Medulla oblongata (tissue), 1 donor: ENCODE measurements at regions not wholly inside any gene's neighbourhood (a gene's known extent, or its start where the extent isn't known, plus 50 kb on each side); places are given as distances from the start of the nearest gene placed in this dataset.

Experiments
- DNase-seq: peaks from one replicate; pipeline ENCODE4 v3.0.0-alpha.2; 2015; ENCODE audit errors: extremely low spot score

GRCh38 chr20:7080472-7080871 lies 313.0 kb downstream of the BMP2 start:
- DNase-seq, result no peak

- no peak for DNase-seq
Observed at GRCh38 chr20:7085467-7085866, 318.0 kb downstream of the BMP2 start.

GRCh38 chr20:7087803-7088202 lies 320.3 kb downstream of the BMP2 start:
- no peak for DNase-seq

GRCh38 chr20:7090001-7090400 lies 322.5 kb downstream of the BMP2 start:
- no peak for DNase-seq

GRCh38 chr20:7090811-7091210 lies 323.3 kb downstream of the BMP2 start:
- DNase-seq, result no peak

DNA sequence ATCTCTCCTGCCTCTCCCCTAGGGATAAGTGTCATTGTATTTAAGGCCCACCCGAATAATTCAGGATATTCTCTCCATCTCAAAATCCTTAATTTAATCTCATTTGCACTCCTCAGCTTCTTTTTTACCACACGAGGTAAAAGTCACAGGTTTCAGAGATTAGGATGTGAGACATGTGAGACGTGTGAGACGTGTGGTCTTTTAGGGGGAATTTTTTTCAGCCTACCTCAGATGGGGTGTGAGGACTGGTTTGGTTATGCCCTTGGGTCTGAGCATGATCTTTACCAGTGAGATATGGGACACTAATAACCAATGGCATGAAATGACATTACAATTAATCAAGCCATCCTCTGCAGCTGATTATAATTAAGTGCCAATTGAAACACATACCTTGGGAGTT lies 324.2 kb downstream of the BMP2 start:
- no peak for DNase-seq

GRCh38 chr20:7094438-7094997 lies 327.0 kb downstream of the BMP2 start:
- peak; percentile 48 for DNase-seq

DNA sequence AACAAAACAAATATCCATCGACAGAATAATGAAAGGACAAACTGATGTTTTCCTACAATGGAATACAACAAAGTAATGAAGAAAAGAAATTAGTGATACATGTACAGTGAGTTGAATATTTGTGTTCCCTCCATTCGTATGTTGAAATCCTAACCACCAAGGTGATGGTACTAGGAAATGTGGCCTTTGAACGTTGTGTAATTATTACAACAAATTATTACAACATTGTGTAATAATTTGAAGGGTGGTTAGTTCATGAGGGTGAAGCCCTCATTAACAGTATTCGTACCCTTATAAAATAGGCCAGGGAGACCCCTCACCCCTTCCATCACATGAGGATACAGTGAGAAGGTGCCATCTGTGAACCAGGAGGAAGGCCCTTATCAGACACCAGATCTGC lies 339.4 kb downstream of the BMP2 start:
- no peak for DNase-seq

- DNase-seq, result no peak
Observed at GRCh38 chr20:7108929-7109328, 341.4 kb downstream of the BMP2 start.

- peak; percentile 70 for DNase-seq
Observed at GRCh38 chr20:7113577-7114466, 346.3 kb downstream of the BMP2 start.

- no peak for DNase-seq
Observed at GRCh38 chr20:7123457-7123856, 356.0 kb downstream of the BMP2 start.

DNA sequence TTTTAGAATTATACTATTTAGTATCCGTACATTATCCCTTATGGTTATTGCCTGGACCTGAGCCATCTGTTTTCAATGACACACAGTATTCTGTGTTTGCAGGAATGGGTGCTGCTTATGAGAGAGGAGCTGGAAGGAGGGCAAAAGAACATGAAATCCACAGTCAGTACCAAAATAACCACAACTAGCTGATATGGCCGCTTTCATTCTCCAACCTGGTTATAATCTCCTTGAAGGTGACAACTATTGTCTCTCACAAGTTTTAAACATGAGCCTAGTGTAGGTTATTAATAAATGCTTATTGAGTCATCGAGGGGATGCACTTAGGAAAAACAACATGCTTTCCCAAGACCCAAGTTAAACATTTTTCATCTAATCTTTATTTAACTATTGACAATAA lies 356.6 kb downstream of the BMP2 start:
- DNase-seq, result no peak

DNA sequence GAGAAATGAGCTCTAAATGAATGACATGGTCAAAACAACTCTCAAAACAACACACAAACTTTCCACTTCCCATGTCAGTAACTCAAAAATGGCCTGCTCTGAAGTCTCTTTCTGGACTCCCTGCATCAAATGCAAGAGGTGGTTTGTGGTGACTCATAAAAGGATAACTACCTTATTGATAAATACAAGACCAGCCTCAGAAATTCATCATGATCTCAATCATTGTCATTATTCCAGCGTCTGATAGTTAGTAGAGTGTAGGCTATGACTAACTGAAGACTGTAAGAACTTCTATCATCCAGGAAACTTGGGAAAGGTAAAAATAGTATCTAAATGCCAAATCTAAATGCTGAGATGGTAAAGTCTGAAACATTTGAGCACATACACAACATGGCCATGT lies 369.4 kb downstream of the BMP2 start:
- no peak for DNase-seq

DNA sequence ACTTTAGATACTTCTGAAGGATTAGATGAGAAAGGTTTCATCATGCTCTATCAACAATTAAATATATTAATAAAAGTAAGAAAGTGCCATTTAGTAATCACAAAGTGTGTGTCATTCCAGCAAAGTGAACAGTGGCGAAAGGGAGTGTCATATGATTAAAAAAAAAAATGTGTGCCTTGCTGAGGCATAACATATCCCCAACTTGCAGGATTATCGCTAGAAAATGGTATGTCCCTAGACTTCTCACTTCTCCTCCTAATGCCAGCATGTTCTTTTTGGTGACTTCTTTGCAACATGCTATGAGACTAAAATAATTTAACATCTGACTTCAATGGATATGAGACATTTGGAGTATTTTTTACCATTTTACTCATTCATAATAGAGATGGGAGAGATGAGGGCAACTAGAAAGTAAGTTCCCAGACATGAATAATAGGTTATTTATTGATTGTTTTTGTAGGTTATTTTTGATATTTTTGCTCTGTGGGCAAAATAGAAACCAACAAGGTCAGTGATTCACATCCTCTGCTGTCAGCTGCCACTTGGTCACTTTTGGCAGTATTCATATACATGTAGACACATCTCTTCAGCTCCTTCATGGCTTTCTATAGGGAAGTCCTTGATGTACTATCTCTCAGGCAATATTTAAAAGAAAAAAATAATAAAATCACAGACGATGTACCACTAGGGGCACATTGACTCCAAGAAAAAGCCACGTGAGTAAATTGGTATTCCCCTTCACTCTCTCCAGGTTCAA lies 370.1 kb downstream of the BMP2 start:
- no peak for DNase-seq

- DNase-seq, result no peak
Observed at GRCh38 chr20:7144464-7144863, 377.0 kb downstream of the BMP2 start.

DNA sequence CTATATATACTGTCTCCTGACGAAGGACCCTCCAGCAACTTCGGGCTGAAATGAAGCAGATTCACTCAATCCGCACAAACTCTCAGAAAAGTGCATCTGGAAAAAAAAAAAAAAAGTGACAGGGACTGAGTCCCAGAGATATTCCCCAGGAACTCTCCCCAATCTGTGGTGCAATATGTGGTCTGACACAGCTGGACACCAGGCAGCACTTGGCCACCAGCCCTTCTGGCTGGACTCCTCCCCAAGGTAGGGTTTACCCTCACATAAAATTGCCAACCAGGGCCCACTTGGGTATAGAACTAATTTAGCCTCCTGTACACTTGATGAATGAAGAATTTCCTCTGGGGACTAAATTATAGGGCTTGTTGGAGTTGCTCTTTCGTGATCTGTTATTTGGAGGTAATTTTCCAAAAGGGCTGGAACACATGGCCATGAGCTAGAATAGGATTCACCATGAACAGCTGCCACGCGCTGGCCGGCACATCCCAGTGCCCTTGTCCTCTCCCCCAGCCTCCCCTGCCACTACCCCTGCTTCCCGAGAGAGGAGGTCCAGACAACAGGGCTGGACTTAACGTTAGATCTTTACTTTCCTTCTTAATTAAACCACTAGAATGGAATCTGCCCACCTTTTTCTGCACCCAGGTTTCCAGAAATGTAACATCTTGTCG lies 379.2 kb downstream of the BMP2 start:
- no peak for DNase-seq

- no peak for DNase-seq
Observed at GRCh38 chr20:7147220-7147601, 379.7 kb downstream of the BMP2 start.

DNA sequence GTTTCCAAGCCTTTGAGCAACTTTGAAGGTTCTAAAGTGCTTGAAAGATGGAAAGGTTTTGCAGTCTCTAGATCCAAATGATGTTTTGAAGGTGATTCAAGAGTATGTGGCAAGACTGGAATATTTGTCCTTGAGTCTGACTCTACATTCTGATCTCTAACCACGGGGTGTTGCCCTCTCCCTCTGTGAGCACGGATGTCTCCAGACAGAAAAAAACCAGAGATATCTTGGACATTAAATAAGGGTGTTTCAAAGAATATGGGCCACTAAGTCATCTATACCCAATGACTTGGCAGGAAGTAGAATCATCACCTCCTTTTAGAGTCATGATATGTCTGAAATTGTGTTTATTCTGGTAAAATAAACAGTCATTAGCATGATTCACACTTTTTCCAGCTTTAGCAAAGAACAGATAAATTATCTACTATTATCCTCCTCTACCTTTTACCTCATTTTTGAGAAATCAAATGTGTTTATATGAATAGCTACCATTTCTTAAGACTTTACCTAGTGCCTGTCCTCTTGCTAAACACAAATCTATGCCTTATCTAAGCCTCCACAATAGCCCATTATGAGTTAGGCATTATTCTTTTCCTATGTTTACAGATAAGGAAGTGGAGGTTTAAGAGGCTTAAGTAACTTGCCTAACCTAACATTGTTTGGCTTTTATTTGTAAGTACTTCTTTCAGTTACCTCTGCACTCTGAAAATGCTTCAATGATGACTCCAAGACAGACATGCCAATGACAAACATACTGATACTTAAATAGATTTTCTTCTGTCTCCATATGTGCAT lies 384.4 kb downstream of the BMP2 start:
- DNase-seq, result no peak

GRCh38 chr20:7155282-7155681 lies 387.8 kb downstream of the BMP2 start:
- no peak for DNase-seq

GRCh38 chr20:7155794-7156193 lies 388.3 kb downstream of the BMP2 start:
- DNase-seq, result no peak

DNA sequence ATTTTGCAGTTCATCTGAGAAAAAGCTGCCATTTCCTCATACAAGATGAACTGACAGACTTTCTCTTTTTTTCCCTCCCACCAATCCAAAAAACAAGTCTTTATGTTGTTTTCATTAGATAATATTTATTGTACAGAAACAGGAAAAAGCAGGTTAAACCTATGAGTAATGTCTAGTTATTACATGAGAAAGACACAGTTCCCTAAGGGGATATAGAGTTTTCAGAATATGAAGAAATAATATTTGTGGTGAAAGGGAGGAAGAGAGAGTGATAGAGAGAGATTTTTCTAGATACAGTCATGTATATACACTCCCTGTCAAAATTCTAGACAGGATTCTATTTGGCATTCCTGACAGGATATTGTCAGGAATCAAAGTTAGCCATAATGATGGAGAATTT lies 392.4 kb downstream of the BMP2 start:
- no peak for DNase-seq
